HG03520 (cell line): ENCODE measurements at regions not wholly inside any gene's neighbourhood (a gene's known extent, or its start where the extent isn't known, plus 50 kb on each side); places are given as distances from the start of the nearest gene placed in this dataset.
"Not testable (repeated sequence)": the region's sequence is repeated elsewhere in the genome, so short reads cannot be mapped to it uniquely, and the experiment has no call there.

Source experiments
- ATAC-seq: cut with Tn5 transposase; IDR thresholded peaks from one replicate; pipeline ENCODE4 v1.9.1; 2021; ENCODE audit warnings: mild to moderate bottlenecking, moderate library complexity; ENCODE audit not compliant: unreplicated experiment

GRCh38 chr19:28316464-28316863 lies 896.5 kb downstream of the UQCRFS1 start:
- no peak for ATAC-seq

DNA sequence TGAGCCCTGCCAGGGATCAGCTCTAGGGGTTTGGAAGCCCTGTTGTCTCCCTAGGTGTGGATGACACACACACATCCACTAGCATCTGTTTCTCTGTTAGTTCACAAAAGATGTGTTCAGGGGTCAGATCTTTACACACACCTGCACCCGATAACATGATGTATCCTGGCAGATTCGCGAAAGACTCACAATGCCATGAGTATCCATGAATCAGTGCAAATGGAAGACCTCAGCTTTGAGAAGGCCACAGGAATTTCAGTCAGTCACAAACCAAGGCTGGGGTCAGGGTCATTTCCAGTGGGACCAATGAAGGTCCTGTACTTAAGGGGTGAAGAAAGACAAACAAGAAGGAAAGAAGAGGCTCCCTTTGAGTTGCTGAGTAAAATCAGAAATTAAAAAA lies 898.2 kb downstream of the UQCRFS1 start:
- no peak for ATAC-seq

DNA sequence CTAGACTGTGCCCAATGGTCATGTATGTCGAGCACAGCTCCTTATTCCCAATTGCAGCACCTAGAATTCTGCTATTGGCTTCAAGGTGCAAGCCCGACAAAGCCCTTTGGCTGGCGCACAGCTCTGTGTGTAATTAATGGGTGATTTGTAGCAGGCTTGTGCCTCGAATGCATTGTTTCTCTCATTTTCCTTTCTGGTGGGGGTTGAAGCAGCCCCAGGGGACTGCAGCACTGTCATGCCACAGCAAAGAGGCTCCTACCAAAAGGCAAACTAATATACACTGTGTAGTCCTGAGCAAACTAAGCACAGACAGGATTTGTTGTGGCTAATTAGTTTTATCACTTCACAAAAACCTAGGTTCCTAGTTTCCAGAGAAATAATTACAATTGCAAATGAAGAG lies 898.7 kb downstream of the UQCRFS1 start:
- no peak for ATAC-seq

DNA sequence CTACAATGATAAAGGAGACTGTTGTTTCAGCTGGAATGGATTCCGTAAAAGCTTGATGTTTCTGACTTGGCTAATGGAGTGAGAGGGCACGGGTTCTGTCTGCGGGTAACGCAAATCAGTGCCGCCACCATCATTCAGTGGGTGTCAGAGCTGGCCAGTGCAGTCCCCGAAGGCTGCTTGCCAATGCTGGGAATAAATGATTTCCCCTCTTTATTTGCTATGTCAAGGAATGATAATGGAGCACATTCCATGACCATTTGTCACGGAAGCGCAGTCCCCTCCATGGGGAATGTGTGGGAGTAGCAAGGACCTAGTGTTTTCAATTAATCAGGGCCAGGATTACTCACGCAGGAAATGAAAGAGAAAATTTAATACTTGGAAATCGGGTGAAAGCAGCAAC lies 899.3 kb downstream of the UQCRFS1 start:
- no peak for ATAC-seq

DNA sequence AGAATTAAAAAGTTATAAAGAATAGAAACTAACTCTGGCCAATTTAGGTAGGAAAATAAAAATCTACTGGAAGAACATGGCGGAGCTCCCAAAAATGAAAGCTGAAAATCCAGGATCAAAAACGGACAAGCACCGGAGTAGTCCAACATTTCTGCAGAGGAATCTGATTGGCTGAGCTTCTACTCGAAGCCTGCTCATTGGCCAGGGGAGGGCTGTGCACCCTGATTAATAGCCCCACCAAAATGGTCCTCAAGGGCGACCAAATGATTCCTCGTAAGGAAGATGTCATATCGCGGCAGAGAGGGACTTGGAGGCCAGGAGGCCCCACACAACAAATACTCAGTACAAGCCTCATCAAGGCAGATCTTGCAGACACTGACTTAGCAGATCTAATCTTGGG lies 900.7 kb downstream of the UQCRFS1 start:
- ATAC-seq = no peak

GRCh38 chr19:28310829-28311228 lies 902.1 kb downstream of the UQCRFS1 start:
- ATAC-seq = not testable (repeated sequence)

DNA sequence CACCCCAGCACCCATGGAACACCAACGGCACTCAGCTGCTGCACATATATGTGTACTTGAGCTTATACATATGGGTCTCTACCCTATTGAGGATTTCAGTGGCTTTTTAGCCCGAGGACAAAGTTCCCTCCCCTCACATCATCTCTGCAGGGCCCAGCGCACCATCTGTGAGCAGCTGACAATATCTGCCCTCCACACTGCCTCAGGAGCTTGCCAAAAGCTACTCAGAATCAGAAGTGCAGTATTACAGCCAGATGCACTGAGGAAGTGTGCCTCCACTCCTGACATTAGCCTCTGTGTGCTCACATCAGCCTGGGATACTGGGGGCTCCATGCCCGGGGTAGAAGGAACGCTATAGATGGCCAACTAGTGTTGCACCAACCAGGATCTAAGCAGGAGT lies 903.9 kb downstream of the UQCRFS1 start:
- ATAC-seq = no peak

- no peak for ATAC-seq
Observed at GRCh38 chr19:28307963-28308362, 905.0 kb downstream of the UQCRFS1 start.

DNA sequence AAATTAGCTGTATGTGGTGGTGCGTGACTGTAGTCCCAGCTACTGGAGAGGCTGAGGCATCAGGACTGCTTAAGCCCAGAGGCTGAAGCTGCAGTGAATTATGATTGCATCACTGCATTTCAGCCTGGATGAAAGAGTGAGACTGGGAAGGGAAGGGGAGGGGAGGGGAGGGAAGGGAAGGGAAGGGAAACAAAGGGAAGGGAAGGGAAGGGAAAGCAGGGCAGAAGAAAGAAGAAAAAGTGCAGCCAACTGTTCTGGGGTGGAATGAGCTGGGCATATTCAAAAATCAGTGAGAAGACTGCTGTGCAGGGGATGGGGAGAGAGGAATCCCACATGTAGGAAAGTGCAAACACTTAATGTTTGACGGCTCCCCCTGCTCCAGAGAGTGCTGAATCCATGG lies 905.5 kb downstream of the UQCRFS1 start:
- ATAC-seq = no peak

DNA sequence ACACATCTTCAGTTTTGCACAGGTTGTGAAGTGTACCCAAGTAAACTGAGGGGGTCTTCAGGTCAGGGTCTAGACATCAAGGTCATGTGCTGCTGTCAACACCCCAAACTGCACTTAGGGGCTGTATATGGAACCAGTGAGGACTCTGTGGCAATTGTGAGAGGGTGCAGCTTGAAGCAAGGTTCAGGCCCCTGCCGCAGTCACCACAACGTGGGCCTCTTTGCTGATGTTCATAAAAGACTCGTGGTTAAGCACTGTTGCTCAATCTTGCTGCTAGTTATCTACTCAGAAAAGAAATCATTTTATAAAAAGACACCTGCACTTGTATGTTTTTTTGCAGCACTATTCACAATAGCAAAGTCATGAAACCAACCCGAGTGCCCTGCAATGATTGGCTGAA lies 907.4 kb downstream of the UQCRFS1 start:
- no peak for ATAC-seq

DNA sequence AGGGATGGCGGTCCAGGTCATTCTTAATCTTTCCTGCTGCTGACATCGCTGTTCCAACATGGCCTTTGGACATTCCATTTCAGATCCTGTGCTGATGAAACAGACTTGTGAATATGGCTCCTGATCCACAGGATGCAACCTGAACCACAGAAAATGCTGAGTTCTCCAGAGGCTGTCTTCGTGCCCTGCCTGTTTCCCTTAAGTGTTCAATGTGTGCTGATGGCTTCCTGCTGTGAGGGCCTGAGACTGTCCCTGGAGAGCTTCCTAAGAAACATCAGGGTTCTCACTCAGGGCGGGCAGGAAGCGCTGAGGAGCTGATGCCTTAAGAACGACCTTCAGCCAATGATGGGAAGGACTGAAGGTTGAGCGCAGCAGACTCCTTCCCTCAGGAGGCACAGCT lies 909.4 kb downstream of the UQCRFS1 start:
- ATAC-seq = no peak

- no peak for ATAC-seq
Observed at GRCh38 chr19:28301961-28302360, 911.0 kb downstream of the UQCRFS1 start.

- ATAC-seq = no peak
Observed at GRCh38 chr19:28301463-28301862, 911.5 kb downstream of the UQCRFS1 start.

- ATAC-seq = no peak
Observed at GRCh38 chr19:28299649-28300048, 913.3 kb downstream of the UQCRFS1 start.

- ATAC-seq = no peak
Observed at GRCh38 chr19:28297586-28298157, 915.3 kb downstream of the UQCRFS1 start.

DNA sequence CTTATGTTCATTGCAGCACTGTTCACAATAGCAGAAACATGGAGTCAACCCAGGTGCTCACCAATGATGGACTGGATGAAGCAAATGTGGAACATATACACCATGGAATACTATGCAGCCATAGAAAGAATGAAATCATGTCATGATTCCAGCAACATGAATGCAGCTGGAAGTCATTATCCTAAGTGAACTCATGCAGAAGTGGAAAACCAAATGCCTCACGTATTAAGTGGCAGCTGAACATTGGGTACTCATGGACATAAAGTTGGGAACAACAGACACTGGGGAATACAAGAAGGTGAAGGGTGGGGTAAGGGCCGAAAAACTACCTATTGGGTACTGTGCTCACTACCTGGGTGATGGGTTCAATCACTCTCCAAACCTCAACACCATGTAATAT lies 915.9 kb downstream of the UQCRFS1 start:
- no peak for ATAC-seq

- no peak for ATAC-seq
Observed at GRCh38 chr19:28296506-28296905, 916.4 kb downstream of the UQCRFS1 start.

DNA sequence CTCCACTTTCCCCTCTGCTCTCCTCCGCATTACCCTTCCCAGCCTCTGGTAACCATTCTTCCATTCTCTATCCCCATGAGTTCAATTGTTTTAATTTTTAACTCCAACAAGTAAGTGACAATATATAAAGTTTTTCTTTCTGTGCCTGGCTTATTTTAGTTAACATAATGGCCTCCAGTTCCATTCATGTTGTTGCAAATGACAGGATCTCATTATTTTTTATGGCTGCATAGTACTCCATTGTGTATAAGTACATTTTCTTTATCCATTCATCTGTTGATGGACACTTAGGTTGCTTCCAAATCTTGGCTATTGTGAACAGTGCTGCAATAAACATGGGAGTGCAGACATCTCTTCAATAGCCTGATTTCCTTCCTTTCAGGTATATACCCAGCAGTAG lies 918.0 kb downstream of the UQCRFS1 start:
- ATAC-seq = not testable (repeated sequence)

GRCh38 chr19:28294395-28294794 lies 918.6 kb downstream of the UQCRFS1 start:
- ATAC-seq = no peak

- no peak for ATAC-seq
Observed at GRCh38 chr19:28293685-28294084, 919.3 kb downstream of the UQCRFS1 start.

- ATAC-seq = no peak
Observed at GRCh38 chr19:28292822-28293500, 920.0 kb downstream of the UQCRFS1 start.

- ATAC-seq = no peak
Observed at GRCh38 chr19:28291874-28292273, 921.1 kb downstream of the UQCRFS1 start.
